Esophagus muscularis mucosa (tissue), 4 donors: ENCODE measurements at regions not wholly inside any gene's neighbourhood (a gene's known extent, or its start where the extent isn't known, plus 50 kb on each side); places are given as distances from the start of the nearest gene placed in this dataset.
"Not testable (repeated sequence)": the region's sequence is repeated elsewhere in the genome, so short reads cannot be mapped to it uniquely, and the experiment has no call there.

ENCODE experiments used
- DNase-seq: peaks from one replicate; pipeline ENCODE4 v3.0.0-alpha.2; 2017; ENCODE audit errors: extremely low spot score
- H3K27ac ChIP-seq, 4 donors: fragments of 200-600 bp; sonication (generic); replicated peaks in 1 of 4; 1 replicate in 3 of 4; 2 replicates in 1 of 4; pipeline ENCODE4 v1.5.1; 2016 to 2019; ENCODE audit warnings: mild to moderate bottlenecking in 1 of 4
- H3K27me3 ChIP-seq, 4 donors: fragments of 200-600 bp; sonication (generic); one replicate each; pipeline versions ENCODE4 v1.5.1 to v1.6.0; 2016 to 2019
- H3K36me3 ChIP-seq, 4 donors: fragments of 200-600 bp; sonication (generic); one replicate each; pipeline ENCODE4 v1.5.1; 2016 to 2019
- H3K4me1 ChIP-seq, 4 donors: fragments of 200-600 bp; sonication (generic); one replicate each; pipeline ENCODE4 v1.5.1; 2016 to 2019
- H3K4me3 ChIP-seq, 4 donors: fragments of 200-600 bp; sonication (generic); 1 replicate in 2 of 4; 2 replicates in 2 of 4; pipeline ENCODE4 v1.5.1; 2016 to 2019; ENCODE audit warnings: mild to moderate bottlenecking in 4 of 4, moderate library complexity in 1 of 4
- H3K9me3 ChIP-seq, 4 donors: fragments of 200-600 bp; sonication (generic); 1 replicate in 3 of 4; 2 replicates in 1 of 4; pipeline ENCODE4 v1.5.1; 2016 to 2019
- CTCF ChIP-seq, 3 experiments: fragments of 200-600 bp in 2 of 3; fragments of 450-650 bp in 1 of 3; sonication (generic) in 2 of 3; IDR thresholded peaks; one replicate each; pipeline ENCODE4 v1.5.1; 2017 to 2019; ENCODE audit warnings: antibody characterized with exemption in 3 of 3, mild to moderate bottlenecking in 2 of 3, moderate library complexity in 1 of 3
- EP300 ChIP-seq: sonication (generic); formaldehyde crosslinking; IDR thresholded peaks from one replicate; pipeline ENCODE4 v1.6.1; 2017; ENCODE audit warnings: antibody characterized with exemption
- POLR2A ChIP-seq: fragments of 450-650 bp; IDR thresholded peaks from one replicate; pipeline ENCODE4 v1.6.1; 2017; ENCODE audit warnings: antibody characterized with exemption, moderate library complexity, mild to moderate bottlenecking, low read depth
- POLR2AphosphoS5 ChIP-seq, 2 donors: sonication (generic); formaldehyde crosslinking; IDR thresholded peaks; one replicate each; pipeline ENCODE4 v1.6.1; 2017; ENCODE audit warnings: antibody characterized with exemption in 2 of 2
- WGBS: methylation state at CpG from one replicate; pipeline ENCODE4 v1.1.5; 2018; 5-methylcytosine and 5-hydroxymethylcytosine counted together
- intact Hi-C: fragments of 100-400 bp; cut with DNase I; formaldehyde crosslinking; loops from one replicate; pipeline ENCODE4 v1.15.1; 2023

GRCh38 chr6:120447605-120448004, 886.7 kb downstream of the TBC1D32 start:
- H3K4me3 ChIP-seq: no peak overlapping the region
- no peaks in the 10 kb centered on the region for H3K27me3 ChIP-seq
- WGBS: 35% methylated on average over 3 of the region's 3 CpGs
- H3K4me1 ChIP-seq: no peaks in the 10 kb centered on the region
- DNase-seq: no peak
- H3K9me3 ChIP-seq: no peaks in the 10 kb centered on the region
- intact Hi-C loops: no loop called here
- no peak for TF ChIP-seq CTCF (IDR thresholded peaks at IDR 0.05)
- TF ChIP-seq POLR2AphosphoS5 (IDR thresholded peaks at IDR 0.05): no peak
- no peak for TF ChIP-seq EP300
- no peak overlapping the region for H3K27ac ChIP-seq
- no peaks in the 10 kb centered on the region for H3K36me3 ChIP-seq

GRCh38 chr6:120432840-120433239, 901.4 kb downstream of the TBC1D32 start:
- intact Hi-C loops, H3K4me1 ChIP-seq, H3K36me3 ChIP-seq, H3K9me3 ChIP-seq, H3K27ac ChIP-seq, H3K4me3 ChIP-seq, DNase-seq, H3K27me3 ChIP-seq: not testable (repeated sequence)
- WGBS: 90% methylated on average over 6 of the region's 11 CpGs

- H3K36me3 ChIP-seq: no peaks in the 10 kb centered on the region
- intact Hi-C loops: no loop called here
- no peak for TF ChIP-seq POLR2AphosphoS5 (IDR thresholded peaks at IDR 0.05)
- TF ChIP-seq POLR2A: no peak
- no peak for TF ChIP-seq EP300
- TF ChIP-seq CTCF (IDR thresholded peaks at IDR 0.05): no peak
- H3K4me1 ChIP-seq: no peaks in the 10 kb centered on the region
- H3K27ac ChIP-seq: no peak overlapping the region
- H3K4me3 ChIP-seq: no peak overlapping the region
- WGBS: 97% methylated on average over 11 of the region's 11 CpGs
- DNase-seq: no peak
- H3K9me3 ChIP-seq: no peaks in the 10 kb centered on the region
- H3K27me3 ChIP-seq: no peaks in the 10 kb centered on the region
Measured at GRCh38 chr6:120431841-120432240, 902.4 kb downstream of the TBC1D32 start.

- WGBS: 77% methylated on average over 3 of the region's 3 CpGs
- intact Hi-C loops: no loop called here
- no peak for TF ChIP-seq POLR2AphosphoS5 (IDR thresholded peaks at IDR 0.05)
- TF ChIP-seq POLR2A: no peak
- no peak for TF ChIP-seq CTCF (IDR thresholded peaks at IDR 0.05)
- no peak for TF ChIP-seq EP300
- H3K9me3 ChIP-seq: no peaks in the 10 kb centered on the region
- H3K27me3 ChIP-seq: no peaks in the 10 kb centered on the region
- H3K4me3 ChIP-seq: no peak overlapping the region
- no peaks in the 10 kb centered on the region for H3K4me1 ChIP-seq
- no peaks in the 10 kb centered on the region for H3K36me3 ChIP-seq
- no peak for DNase-seq
- no peak overlapping the region for H3K27ac ChIP-seq
Measured at GRCh38 chr6:120411394-120411793, 922.9 kb downstream of the TBC1D32 start.

- Histone ChIP-seq H3K4me3 (no peak overlapping the region), H3K9me3 (no peaks in the 10 kb centered on the region), H3K27ac (no peak overlapping the region), H3K27me3 (no peaks in the 10 kb centered on the region), H3K4me1 (no peaks in the 10 kb centered on the region), H3K36me3 (no peaks in the 10 kb centered on the region)
- WGBS: 86% methylated on average over 1 of the region's 1 CpG
- intact Hi-C loops: no loop called here
- no peak for DNase-seq
- TF ChIP-seq POLR2A: no peak
- no peak for TF ChIP-seq POLR2AphosphoS5 (IDR thresholded peaks at IDR 0.05)
- TF ChIP-seq EP300: no peak
- no peak for TF ChIP-seq CTCF (IDR thresholded peaks at IDR 0.05)
Measured at GRCh38 chr6:120410586-120410985, 923.7 kb downstream of the TBC1D32 start.
